HEK293T (cell line): ENCODE measurements at regions not wholly inside any gene's neighbourhood (a gene's known extent, or its start where the extent isn't known, plus 50 kb on each side); places are given as distances from the start of the nearest gene placed in this dataset.

ENCODE experiments used
- CTCF ChIA-PET: fragments of 350-600 bp; formaldehyde crosslinking; extraction: SDS; loops from one replicate; lab custom pipeline; 2021; ENCODE audit warnings: antibody characterized with exemption, inconsistent platforms; lab: Yijun Ruan, JAX
- POLR2A ChIA-PET: fragments of 350-600 bp; formaldehyde crosslinking; extraction: SDS; loops from one replicate; lab custom pipeline; 2020; ENCODE audit warnings: antibody characterized with exemption, inconsistent platforms; lab: Yijun Ruan, JAX
- DNase-seq: peaks from one replicate; pipeline ENCODE4 v3.0.0; 2012; ENCODE audit warnings: mixed read lengths; ENCODE audit errors: extremely low spot score
- ARNT ChIP-seq: fragments of 450-650 bp; IDR thresholded peaks from 2 replicates; pipeline ENCODE4 v1.6.1; 2017; ENCODE audit warnings: mild to moderate bottlenecking
- BHLHE40 ChIP-seq: fragments of 450-650 bp; IDR thresholded peaks from 2 replicates; pipeline ENCODE4 v1.6.1; 2016; ENCODE audit warnings: mild to moderate bottlenecking, moderate library complexity, borderline replicate concordance
- CTBP1 ChIP-seq: fragments of 450-650 bp; IDR thresholded peaks from 2 replicates; pipeline ENCODE4 v1.6.1; 2016; ENCODE audit warnings: borderline replicate concordance
- ELF4 ChIP-seq: fragments of 450-650 bp; IDR thresholded peaks from 2 replicates; pipeline ENCODE4 v1.6.1; 2017; ENCODE audit warnings: antibody characterized with exemption
- FOXA1 ChIP-seq: fragments of 450-650 bp; IDR thresholded peaks from 2 replicates; pipeline ENCODE4 v1.6.1; 2016; ENCODE audit warnings: mild to moderate bottlenecking
- FOXK2 ChIP-seq: fragments of 450-650 bp; IDR thresholded peaks from 2 replicates; pipeline ENCODE4 v1.6.1; 2016; ENCODE audit warnings: mild to moderate bottlenecking
- FOXM1 ChIP-seq: fragments of 450-650 bp; IDR thresholded peaks from 2 replicates; pipeline ENCODE4 v1.6.1; 2017; ENCODE audit warnings: mild to moderate bottlenecking, borderline replicate concordance
- HDGF ChIP-seq: fragments of 450-650 bp; IDR thresholded peaks from 2 replicates; pipeline ENCODE4 v1.6.1; 2017; ENCODE audit warnings: antibody characterized with exemption, borderline replicate concordance
- L3MBTL2 ChIP-seq: fragments of 450-650 bp; conservative IDR thresholded peaks from 2 replicates; pipeline ENCODE4 v1.6.1; 2016; ENCODE audit warnings: mild to moderate bottlenecking
- LEF1 ChIP-seq: fragments of 450-650 bp; IDR thresholded peaks from 2 replicates; pipeline ENCODE4 v1.6.1; 2017; ENCODE audit warnings: mild to moderate bottlenecking, borderline replicate concordance
- NFRKB ChIP-seq: fragments of 450-650 bp; IDR thresholded peaks from 2 replicates; pipeline ENCODE4 v1.6.1; 2016; ENCODE audit warnings: mild to moderate bottlenecking, moderate library complexity
- PKNOX1 ChIP-seq: fragments of 450-650 bp; IDR thresholded peaks from 2 replicates; pipeline ENCODE4 v1.6.1; 2016
- SP1 ChIP-seq: fragments of 450-650 bp; IDR thresholded peaks from 2 replicates; pipeline ENCODE4 v1.6.1; 2017
- SUZ12 ChIP-seq: fragments of 450-650 bp; IDR thresholded peaks from 2 replicates; pipeline ENCODE4 v1.6.1; 2016; ENCODE audit warnings: mild to moderate bottlenecking
- TARDBP ChIP-seq: fragments of 450-650 bp; IDR thresholded peaks from 2 replicates; pipeline ENCODE4 v1.6.1; 2016
- ZNF384 ChIP-seq: fragments of 450-650 bp; IDR thresholded peaks from 2 replicates; pipeline ENCODE4 v1.6.1; 2016

GRCh38 chr9:108181441-108181840 is 674.3 kb downstream of the ACTL7B start:
- no peak for TF ChIP-seq BHLHE40
- POLR2A ChIA-PET: no interaction called here
- CTCF ChIA-PET: no interaction called here
- no peak for DNase-seq

- POLR2A ChIA-PET: no interaction called here
These were observed 675.2 kb downstream of the ACTL7B start for GRCh38 chr9:108180541-108180940.

DNA sequence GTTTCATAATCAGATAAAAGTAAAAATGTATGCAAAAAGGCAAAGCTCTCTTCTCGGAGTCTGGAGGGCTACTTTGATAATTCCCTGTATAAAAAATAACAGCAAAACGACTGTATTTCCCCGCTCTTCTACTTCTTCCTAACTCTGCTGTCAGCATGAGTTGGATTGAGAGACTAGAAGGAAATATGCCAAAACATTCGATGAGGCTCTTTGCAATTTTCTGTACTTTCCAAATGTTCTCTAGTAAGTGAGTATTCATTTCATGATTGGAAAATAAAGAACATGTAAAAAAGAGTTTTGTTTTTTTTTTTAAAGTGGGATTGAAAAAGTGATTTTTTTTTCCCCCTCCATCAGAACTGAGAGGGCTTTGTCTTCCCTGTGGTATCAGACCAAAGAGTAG is 677.5 kb downstream of the ACTL7B start:
- no peak for DNase-seq
- TF ChIP-seq SUZ12 (no peak), FOXM1 (no peak), NFRKB (no peak), SP1 (no peak), HDGF (no peak), PKNOX1 (no peak), LEF1 (no peak), FOXA1 (no peak), ELF4 (no peak), BHLHE40 (no peak), L3MBTL2 (no peak), CTBP1 (no peak), TARDBP (no peak), FOXK2 (no peak), ZNF384 (no peak), ARNT (no peak)
- ChIA-PET CTCF (no interaction called here), POLR2A (no interaction called here)

More at GRCh38 chr9:108180541-108180940, 675.2 kb downstream of the ACTL7B start:
- TF ChIP-seq FOXM1 (no peak), ARNT (no peak), LEF1 (no peak), PKNOX1 (no peak), SUZ12 (no peak), ELF4 (no peak), TARDBP (no peak), NFRKB (no peak), FOXA1 (no peak), ZNF384 (no peak)
- CTCF ChIA-PET: no interaction called here
- no peak for DNase-seq

GRCh38 chr9:108168236-108168850 is 678.8 kb upstream of the KLF4 start:
- TF ChIP-seq CTBP1 (no peak), ELF4 (no peak), L3MBTL2 (no peak), SUZ12 (no peak), PKNOX1 (no peak), SP1 (no peak), BHLHE40 (no peak), LEF1 (no peak), ZNF384 (no peak), FOXM1 (no peak), TARDBP (no peak), FOXA1 (no peak)
- DNase-seq: no peak
- ChIA-PET CTCF (no interaction called here), POLR2A (no interaction called here)

- CTCF ChIA-PET: interaction anchor here (0.6 kb wide), 1 partner anchor 48 kb away, joined by 3 read pairs; no protein-coding TSS in a partner anchor
- TF ChIP-seq L3MBTL2 (no peak), SUZ12 (no peak), SP1 (no peak), LEF1 (no peak)
- POLR2A ChIA-PET: no interaction called here
- no peak for DNase-seq
These were observed 677.7 kb upstream of the KLF4 start for GRCh38 chr9:108167136-108167900.

DNA sequence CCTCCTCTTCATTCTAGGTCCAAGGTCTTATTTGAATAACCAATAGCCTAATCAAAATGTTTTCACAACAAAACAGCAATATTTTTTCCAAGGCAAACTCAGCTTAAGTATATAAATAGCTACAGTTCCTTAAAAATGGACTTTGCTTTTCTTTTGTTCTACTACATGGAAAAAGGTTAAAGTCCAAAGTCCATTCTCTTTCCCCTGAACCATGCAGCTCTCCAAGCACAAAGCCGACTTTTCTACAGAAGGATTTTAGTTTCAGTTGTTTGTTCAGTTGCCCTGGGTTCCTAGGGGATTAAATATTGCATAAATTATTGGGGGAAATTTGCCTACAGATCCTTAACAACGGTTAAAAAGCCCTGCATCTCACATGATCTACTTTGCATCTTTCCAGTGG is 677.0 kb upstream of the KLF4 start:
- POLR2A ChIA-PET: no interaction called here

More for the DNA sequence above, 677.0 kb upstream of the KLF4 start:
- CTCF ChIA-PET: interaction anchor here (0.6 kb wide), 1 partner anchor 49 kb away, joined by 3 read pairs; no protein-coding TSS in a partner anchor
- DNase-seq: no peak
- TF ChIP-seq TARDBP: no peak
- TF ChIP-seq FOXK2: no peak
- no peak for TF ChIP-seq SP1
- no peak for TF ChIP-seq LEF1
- TF ChIP-seq SUZ12: no peak
- no peak for TF ChIP-seq FOXA1
- no peak for TF ChIP-seq ELF4
- no peak for TF ChIP-seq CTBP1
- no peak for TF ChIP-seq PKNOX1
- TF ChIP-seq HDGF: no peak
- no peak for TF ChIP-seq NFRKB
- TF ChIP-seq BHLHE40: no peak
- no peak for TF ChIP-seq FOXM1
